Stimulated activated CD8-positive, alpha-beta memory T cell treated with anti-CD3 and anti-CD28 coated beads, Interleukin-7, amount 100 ng/mL, for 48 hours (primary cell): ENCODE measurements at regions not wholly inside any gene's neighbourhood (a gene's known extent, or its start where the extent isn't known, plus 50 kb on each side); places are given as distances from the start of the nearest gene placed in this dataset.
"Not testable (repeated sequence)": the region's sequence is repeated elsewhere in the genome, so short reads cannot be mapped to it uniquely, and the experiment has no call there.

ENCODE experiments used
- DNase-seq, 2 donors: peaks; one replicate each; pipeline ENCODE4 v3.0.0-alpha.2; 2020; ENCODE audit warnings: low read depth in 1 of 2; ENCODE audit errors: extremely low read depth in 1 of 2

DNA sequence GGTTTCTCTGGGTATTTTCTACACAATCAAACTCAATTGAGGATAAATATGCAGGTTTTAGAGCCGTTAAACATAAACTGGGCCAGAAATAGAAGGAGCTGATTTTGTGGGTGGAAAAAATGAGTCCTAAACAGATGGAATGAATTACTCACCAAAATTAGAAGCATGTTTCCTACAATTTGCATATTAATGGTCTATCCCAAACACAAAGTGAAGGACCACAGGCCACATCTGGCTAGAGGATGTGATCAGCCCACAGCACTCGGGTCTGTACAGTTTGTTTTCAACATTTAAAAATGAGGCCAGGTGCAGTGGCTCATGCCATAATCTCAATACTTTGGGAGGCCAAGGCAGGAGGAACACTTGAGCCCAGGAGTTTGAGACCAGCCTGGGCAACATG lies 296.3 kb downstream of the PREX1 start:
- no peak for DNase-seq

DNA sequence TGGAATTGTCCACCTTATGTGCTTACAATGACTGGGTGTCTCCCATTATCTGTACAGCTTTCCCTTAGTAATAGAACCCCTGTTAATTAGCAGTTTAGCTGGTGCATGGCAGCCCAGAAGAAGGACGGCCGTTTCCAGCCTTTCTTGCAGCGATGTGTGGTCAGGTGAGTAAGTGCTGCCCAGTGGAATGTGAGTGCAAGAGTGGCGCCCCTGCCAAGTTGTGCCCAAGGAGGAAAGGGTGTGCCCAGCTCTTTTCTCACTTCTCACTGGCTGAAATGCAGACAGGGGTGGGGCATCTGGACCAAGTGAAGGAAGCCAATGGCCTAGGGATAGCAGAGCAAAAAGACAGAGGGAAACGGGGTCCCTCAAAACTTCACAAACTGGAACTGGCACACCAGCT lies 296.8 kb downstream of the PREX1 start:
- no peak for DNase-seq

DNA sequence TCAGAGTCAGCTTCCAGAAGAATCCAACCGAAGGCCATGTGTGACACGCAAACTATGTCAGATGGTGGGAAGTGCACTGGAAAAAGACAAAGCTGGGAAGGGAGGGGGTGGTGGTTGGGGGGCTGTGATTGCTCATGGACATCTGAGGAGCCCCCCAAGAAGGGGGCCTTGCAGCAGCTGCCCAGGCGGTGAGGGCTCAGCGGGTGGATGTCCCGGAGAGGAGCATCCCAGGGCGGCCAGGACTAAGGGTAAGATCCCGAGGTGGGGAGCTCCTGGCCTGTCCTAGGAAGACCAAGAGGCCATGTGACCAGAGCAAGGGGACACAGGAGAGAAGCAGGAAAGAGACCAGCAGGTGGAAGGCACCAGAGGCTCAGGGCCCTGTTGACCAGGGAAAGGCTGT lies 299.5 kb downstream of the PREX1 start:
- no peak for DNase-seq

DNA sequence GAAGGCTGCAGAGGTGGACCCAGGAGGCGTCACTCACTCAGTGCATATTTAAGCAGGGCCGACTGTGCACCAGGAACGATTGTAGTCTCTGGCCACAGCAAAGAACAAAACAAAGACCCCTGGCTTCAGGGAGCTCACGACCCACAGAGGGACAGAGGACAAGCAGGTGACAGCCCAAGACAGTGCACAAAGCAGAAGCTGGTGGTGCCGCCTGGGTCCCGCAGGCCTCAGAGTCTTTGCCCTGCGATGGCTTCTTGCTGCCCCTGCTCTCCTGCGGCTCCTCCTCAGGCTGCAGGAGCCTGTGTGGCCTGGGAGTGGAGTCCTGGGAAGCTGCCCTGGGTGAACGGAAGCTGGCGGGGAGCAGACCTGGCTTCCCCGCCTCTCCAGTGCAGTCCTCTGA lies 300.0 kb downstream of the PREX1 start:
- no peak for DNase-seq

DNA sequence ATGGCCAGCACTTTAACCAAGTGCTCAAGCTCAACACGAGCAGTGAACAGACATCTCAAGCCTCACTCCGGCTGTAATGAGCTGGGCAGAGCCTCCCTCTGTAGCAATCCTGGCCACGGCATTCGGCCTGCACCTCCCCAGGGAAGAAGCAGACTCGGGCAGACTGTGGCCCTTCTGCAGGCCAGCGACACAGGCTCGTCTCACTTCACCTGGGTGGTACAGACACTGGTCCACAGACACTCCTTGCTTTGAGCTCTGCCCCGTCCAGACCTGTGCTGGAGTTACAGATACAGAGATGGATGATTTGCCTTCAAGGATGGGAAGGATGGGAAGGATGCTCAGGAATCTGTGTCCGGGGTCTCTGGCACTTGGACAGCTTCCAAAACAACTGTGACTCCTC lies 300.9 kb downstream of the PREX1 start:
- DNase-seq: no peak

DNA sequence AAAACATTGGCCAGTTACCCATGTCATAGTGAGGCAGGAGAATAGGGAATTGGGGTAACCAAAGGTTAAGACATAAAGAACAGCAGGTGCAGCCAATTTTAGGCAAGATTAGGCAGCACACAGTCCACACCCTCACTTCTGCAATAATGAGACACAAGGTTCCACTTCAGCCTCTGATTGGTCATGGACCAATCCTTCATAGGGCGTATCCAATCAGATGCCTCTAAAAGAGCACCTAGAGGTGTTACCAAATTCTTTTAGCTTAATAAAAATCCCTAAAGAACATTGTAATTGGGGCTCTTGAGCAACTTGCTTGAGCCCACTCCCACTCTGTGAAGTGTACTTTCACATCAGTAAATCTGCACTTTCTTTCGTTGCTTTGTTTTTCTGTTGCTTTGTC lies 302.4 kb downstream of the PREX1 start:
- DNase-seq: no peak

DNA sequence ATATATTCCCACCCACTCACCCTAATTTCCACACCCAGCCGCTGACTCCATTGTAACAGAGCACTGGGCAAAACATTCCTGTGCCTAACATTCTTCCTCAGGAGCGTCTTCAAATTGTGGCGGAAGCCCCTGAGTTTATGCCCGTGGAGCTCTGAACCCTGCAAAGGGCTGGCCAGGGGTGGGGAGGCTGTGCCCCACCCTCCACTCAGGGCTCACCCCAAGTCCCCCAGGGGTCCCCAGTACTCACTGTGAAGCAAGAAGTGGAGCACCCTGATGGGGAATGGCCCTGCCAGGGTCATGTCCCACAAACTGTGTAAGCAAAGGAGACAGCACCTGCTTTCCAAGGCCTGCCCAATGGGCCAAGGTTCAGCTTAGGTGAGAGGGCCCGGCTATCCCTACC lies 303.2 kb downstream of the PREX1 start:
- no peak for DNase-seq

DNA sequence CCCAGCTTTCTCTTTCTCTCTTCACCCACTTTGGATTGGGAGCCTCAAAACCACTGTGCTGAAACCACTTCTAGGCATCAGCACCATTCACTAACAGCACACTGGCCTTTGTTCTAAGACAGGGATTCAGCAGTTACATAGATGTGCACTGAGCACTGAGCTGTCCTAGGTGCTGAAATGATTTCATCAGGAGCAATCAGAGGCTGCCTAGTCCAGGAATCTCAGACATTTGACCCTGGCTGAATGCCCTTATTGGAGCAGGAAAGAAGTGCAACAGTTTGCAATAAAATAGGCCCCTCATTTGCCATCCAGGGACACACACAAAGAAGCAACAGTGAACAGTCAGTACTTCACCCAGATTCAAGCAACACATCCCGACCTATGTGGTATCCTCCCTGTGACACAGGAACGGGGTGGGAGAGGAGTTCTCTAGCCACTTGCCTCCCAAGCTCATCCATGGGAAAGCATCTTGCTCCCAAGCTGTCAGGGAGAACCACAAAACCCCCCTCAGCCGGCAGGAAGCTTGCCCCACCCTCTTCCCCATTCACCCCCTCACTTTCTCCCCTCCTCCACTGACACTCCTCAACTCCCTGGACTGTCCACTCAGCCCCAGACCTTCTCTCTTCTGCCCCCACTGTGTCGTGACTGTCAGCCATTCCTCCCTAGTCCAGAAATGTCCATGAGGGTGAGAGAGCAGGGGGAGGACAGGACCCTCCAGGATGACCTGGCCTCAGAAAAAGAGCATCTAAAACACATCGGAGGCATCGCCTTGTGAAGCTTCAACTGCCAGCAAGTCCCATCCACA lies 304.4 kb downstream of the PREX1 start:
- DNase-seq: no peak

DNA sequence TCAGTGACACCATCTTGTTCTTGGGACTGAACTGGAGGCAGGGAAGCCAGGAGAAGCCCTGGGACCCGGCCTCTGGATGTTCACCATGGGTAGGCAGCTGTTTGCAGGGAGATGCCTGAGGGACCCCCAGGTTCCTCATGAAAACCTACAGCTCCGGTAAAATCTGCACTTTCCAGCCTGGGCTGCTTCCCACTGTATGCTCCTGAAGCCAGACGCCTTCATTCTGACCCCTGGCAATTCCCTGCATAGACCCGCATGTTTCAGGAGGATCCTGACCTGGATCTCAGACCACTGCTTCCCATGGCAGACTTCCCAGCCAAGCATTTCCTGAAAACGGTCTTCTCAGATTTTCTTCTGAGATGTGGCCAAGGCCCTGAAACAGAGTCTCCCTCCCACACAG lies 306.7 kb downstream of the PREX1 start:
- no peak for DNase-seq

DNA sequence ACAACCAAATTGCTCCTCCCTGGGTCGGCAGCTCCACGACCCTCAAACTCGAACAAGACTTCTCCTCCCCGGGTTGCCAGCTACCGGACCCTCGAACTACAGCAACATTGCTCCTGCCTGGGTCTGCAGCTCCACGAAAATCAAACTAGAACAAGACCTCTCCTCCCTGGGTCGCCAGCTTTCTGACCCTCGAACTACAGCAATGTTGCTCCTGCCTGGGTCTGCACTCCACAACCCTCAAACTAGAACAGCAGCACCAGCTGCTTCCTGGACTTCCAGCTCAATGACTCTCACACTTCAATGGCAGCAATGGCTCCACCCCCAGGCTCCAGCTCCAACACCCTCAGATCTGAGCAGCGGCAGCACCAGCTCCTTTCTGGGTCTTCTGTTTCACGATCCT lies 311.6 kb downstream of the PREX1 start:
- not testable (repeated sequence) for DNase-seq

DNA sequence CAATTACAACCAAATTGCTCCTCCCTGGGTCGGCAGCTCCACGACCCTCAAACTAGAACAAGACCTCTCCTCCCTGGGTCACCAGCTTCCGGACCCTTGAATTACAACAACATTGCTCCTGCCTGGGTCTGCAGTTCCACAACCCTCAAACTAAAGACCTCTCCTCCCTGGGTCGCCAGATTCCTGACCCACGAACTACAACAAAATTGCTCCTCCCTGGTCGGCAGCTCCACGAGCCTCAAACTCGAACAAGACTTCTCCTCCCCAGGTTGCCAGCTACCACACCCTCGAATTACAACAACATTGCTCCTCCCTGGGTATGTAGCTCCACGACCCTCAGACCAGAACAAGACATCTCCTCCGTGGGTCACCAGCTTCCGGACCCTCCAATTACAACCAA lies 313.2 kb downstream of the PREX1 start:
- DNase-seq: not testable (repeated sequence)

DNA sequence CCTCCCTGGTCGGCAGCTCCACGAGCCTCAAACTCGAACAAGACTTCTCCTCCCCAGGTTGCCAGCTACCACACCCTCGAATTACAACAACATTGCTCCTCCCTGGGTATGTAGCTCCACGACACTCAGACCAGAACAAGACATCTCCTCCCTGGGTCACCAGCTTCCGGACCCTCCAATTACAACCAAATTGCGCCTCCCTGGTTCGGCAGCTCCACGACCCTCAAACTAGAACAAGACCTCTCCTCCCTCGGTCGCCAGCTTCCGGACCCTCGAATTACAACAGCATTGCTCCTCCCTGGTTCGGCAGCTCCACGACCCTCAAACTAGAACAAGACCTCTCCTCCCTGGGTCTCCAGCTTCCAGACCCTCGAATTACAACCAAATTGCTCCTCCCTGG lies 315.3 kb downstream of the PREX1 start:
- not testable (repeated sequence) for DNase-seq

DNA sequence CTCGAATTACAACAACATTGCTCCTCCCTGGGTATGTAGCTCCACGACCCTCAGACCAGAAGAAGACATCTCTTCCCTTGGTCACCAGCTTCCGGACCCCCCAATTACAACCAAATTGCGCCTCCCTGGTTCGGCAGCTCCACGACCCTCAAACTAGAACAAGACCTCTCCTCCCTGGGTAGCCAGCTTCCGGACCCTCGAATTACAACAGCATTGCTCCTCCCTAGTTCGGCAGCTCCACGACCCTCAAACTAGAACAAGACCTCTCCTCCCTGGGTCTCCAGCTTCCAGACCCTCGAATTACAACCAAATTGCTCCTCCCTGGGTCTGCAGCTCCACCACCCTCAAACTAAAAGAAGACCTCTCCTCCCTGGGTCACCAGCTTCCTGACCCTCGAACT lies 322.7 kb downstream of the PREX1 start:
- DNase-seq: not testable (repeated sequence)

DNA sequence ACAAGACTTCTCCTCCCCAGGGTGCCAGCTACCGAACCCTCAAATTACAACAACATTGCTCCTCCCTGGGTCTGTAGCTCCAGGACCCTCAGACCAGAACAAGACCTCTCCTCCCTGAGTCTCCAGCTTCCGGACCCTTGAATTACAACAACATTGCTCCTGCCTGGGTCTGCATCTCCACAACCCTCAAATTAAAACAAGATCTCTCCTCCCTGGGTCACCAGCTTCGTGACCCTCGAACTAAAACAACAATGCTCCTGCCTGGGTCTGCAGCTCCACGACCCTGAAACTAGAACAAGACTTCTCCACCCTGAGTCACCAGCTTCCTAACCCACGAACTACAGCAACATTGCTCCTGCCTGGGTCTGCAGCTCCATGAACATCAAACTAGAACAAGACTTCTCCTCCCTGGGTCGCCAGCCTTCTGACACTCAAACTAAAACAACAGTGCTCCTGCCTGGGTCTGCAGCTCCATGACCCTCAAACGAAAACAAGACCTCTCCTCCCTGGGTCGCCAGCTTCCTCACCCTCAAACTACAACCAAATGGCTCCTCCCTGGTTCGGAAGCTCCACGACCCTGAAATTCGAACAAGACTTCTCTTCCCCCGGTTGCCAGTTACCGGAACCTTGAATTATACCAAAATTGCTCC lies 324.5 kb downstream of the PREX1 start:
- DNase-seq: no peak

DNA sequence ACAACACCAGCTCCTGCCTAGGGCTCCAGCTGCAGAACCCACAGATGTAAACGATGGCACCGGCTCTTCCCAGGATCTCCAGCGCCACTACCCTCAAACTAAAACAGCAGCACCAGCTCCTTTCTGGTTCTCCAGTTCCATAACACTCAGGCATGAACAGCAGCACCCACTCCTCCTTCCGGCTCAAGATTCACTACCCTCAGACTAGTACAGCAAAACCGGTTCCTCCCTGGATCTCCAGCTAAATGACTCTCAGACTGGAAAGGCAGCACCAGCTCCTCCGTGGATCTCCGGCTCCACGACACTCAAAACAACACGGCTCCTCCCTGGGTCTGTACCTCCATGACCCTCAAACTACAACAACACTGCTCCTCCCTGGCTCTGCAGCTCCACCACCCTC lies 325.0 kb downstream of the PREX1 start:
- no peak for DNase-seq

DNA sequence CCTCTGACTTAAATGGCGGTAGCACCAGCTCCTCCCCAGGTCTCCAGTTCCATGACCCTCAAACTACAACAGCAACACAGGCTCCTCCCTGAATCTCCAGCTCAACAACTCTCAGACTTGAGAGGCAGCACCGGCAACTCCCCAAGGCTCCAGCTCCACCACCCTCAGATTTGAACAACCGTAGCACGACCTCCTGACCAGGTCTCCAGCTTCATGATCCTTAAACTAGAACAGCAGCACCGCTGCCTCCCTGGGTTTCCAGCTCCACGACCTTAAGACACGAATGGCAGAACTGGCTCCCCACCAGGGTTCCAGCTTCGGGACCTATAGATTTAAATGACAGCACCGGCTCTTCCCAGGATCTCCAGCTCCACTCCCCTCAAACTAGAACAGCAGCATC lies 325.8 kb downstream of the PREX1 start:
- no peak for DNase-seq

DNA sequence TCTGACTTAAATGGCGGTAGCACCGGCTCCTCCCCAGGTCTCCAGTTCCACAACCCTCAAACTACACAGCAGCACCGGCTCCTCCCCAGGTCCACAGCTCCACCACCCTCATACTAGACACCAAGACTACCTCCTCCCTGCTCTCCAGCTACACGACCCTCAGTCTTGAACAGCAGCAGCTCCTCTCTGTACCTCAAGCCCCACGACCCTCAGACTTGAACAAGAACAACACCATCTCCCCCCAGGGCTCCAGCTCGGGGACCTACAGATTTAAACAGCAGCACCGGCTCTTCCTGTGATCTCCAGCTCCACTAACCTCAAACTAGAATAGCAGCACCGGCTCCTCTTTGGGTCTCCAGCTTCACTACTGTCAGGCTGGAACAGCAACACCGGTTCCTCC lies 326.9 kb downstream of the PREX1 start:
- not testable (repeated sequence) for DNase-seq

DNA sequence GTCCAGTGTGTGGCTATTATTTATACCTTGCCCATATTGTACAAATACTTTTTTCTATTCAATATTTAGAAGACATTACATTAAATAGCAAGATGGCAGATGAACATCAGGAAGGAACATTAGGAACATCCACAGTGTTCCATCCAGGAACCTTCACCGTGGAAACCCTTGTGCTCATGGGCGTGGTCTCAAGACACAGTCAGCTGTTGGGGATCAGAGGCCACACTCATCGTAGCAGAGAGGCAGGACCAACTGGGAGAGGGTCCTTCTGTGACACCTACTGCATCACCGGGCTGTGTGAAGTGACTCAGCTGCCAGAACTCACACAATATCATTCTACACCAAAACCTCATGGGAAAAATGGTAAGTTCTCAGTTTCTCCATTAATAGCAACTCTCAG lies 328.9 kb downstream of the PREX1 start:
- not testable (repeated sequence) for DNase-seq

DNA sequence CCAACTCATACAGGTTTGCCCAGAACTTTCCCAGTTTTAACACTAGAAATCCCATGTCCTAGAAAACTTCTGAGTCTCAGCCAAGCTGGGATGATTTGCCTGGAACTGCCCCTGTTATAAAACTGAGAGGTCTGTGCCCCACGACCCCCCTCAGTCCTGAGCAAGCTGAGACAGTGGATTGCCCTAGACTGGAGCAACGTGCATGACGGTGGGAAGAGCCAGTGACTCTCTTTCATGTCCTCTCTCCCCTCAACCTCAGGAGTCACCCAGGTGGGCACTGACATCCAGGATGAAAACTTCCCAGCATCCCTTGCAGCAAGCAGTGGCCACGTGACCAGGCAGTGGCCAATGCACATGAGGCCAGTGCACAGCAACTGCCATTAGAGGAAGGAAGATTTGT lies 329.7 kb downstream of the PREX1 start:
- not testable (repeated sequence) for DNase-seq

DNA sequence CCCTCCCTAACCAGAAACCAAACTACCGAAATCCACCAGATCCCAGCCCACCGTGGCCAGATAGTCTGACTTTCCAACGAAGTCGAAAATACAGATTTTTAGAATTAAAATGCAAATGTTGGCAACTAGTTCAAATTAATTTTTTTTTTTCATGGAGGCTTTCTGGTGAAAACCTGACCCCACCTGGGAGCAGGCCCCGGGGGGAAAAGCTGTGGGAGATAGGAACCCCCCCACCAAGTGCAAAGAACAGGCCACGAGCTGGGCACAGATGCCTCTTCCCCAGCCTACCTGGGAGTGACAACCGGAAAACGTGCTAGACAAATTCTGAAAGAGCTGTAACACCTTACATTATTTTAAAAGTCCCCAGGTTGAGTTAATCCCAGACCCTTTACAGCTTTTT lies 333.8 kb downstream of the PREX1 start:
- DNase-seq: no peak

DNA sequence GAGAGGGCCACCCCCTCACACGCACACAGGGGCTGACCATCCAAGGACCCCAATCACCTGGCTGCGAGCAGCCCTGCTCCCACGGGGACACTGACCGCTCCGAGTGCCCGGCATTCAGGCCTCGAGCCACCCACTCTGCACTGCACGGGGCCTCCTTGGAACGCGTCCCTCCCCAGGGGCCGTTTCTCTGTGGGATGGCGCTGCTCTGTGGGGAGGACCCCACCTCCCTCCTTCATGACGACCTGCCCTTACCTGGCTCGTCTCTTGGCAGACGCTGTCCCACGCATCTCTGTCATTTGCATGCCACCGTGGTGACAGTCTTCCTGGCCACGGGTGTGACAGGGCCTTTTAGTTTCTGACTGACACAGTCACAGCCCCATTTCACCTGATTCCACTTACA lies 334.5 kb downstream of the PREX1 start:
- not testable (repeated sequence) for DNase-seq

DNA sequence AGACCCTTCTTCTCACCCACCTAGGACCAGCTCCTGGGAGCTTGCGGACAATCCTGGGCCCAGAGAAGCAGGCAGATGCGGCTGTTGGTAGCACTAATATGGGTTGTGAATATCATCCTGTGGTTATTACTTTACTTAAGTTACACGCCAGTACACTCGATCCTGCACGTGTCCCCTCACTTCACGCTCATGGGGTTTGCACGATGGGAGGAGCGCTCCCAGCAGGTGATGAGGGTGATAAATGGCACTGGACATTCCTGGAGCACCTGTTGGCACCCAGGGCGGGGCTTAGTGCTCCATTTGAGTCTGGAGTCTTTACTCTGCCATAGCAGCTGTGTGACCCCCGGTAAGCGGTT lies 335.1 kb downstream of the PREX1 start:
- no peak for DNase-seq
